HepG2 (cell line): ENCODE measurements at regions not wholly inside any gene's neighbourhood (a gene's known extent, or its start where the extent isn't known, plus 50 kb on each side); places are given as distances from the start of the nearest gene placed in this dataset.

Experiments used
- ATAC-seq: fragments of 200-7000 bp; cut with Tn5 transposase; 3 replicates; pipeline ENCODE4 v1.9.1; 2020; ENCODE audit warnings: mild to moderate bottlenecking, moderate library complexity
- BruUV-seq: library from RNA; stranded (reverse); fragments of 400-500 nt; replicated peaks from 2 replicates; lab custom pipeline; 2021; lab: Mats Ljungman, UMichigan
- CTCF ChIA-PET: fragments of 300-600 bp; formaldehyde crosslinking; extraction: SDS; loops from one replicate; lab custom pipeline; 2021; ENCODE audit warnings: low total read pairs, inconsistent platforms, low intra/inter-chr PET ratio; lab: Yijun Ruan, JAX
- POLR2A ChIA-PET: fragments of 350-600 bp; sonication (Branson Sonifier 250); formaldehyde crosslinking; loops from one replicate; lab custom pipeline; 2020; ENCODE audit warnings: antibody characterized with exemption, inconsistent platforms; lab: Yijun Ruan, JAX
- DNase-seq: peaks from one replicate; pipeline ENCODE4 v3.0.0-alpha.2; 2015; ENCODE audit warnings: low spot score
- FAIRE-seq: peaks from 3 replicates; lab custom pipeline; 2011; peaks lifted over from hg19 to GRCh38; lab: Jason Lieb, UNC
- H2AFZ ChIP-seq: one replicate; pipeline ENCODE4 v1.6.1; 2011; ENCODE audit warnings: low read length, inconsistent platforms
- H3K27ac ChIP-seq: fragments of 300-600 bp; 3 replicates; pipeline ENCODE4 v1.8.0; 2011; ENCODE audit warnings: mixed run types, mild to moderate bottlenecking, mixed read lengths, low read length, inconsistent platforms; ENCODE audit not compliant: insufficient read depth; ENCODE audit errors: extremely low read length
- H3K27me3 ChIP-seq, 2 experiments: fragments of 200-600 bp in 1 of 2; 2 replicates in 1 of 2; 3 replicates in 1 of 2; pipeline versions ENCODE4 v1.6.0 to v1.8.0; 2011; ENCODE audit warnings: low read length in 2 of 2, mild to moderate bottlenecking in 2 of 2, moderate library complexity in 2 of 2, inconsistent platforms in 1 of 2; ENCODE audit not compliant: insufficient read depth in 2 of 2, control insufficient read depth in 1 of 2
- H3K36me3 ChIP-seq, 2 experiments: fragments of 200-600 bp in 1 of 2; replicated peaks in 1 of 2; 2 replicates in 1 of 2; 3 replicates in 1 of 2; pipeline versions ENCODE4 v1.5.1 to v1.8.0; 2011; ENCODE audit warnings: low read length in 2 of 2, inconsistent platforms in 1 of 2; ENCODE audit not compliant: insufficient read depth in 2 of 2, control insufficient read depth in 1 of 2
- H3K4me1 ChIP-seq: 2 replicates; pipeline ENCODE4 v1.5.1; 2012; ENCODE audit warnings: low read length, inconsistent platforms; ENCODE audit not compliant: insufficient read depth
- H3K4me2 ChIP-seq: 2 replicates; pipeline ENCODE4 v1.6.0; 2011; ENCODE audit warnings: low read depth, low read length, inconsistent platforms
- H3K4me3 ChIP-seq, 3 experiments: fragments of 200-600 bp in 1 of 3; sonication (generic), shearing (Covaris generic) in 1 of 3; replicated peaks in 1 of 3; 2 replicates each; pipeline ENCODE4 v1.5.1; 2011 to 2016; ENCODE audit warnings: low read length in 3 of 3, inconsistent platforms in 2 of 3, low read depth in 2 of 3, mild to moderate bottlenecking in 2 of 3, control low read depth in 1 of 3, mixed read lengths in 1 of 3; ENCODE audit not compliant: insufficient read depth in 1 of 3
- H3K79me2 ChIP-seq: one replicate; pipeline ENCODE4 v1.6.1; 2011; ENCODE audit warnings: low read length, inconsistent platforms; ENCODE audit not compliant: insufficient read depth
- H3K9ac ChIP-seq: 2 replicates; pipeline ENCODE4 v1.6.0; 2011; ENCODE audit warnings: mild to moderate bottlenecking, low read depth, low read length, inconsistent platforms; ENCODE audit not compliant: insufficient read depth
- H3K9me3 ChIP-seq: 2 replicates; pipeline ENCODE4 v1.5.1; 2012; ENCODE audit warnings: mild to moderate bottlenecking, low read length
- H4K20me1 ChIP-seq: 2 replicates; pipeline ENCODE4 v1.6.0; 2011; ENCODE audit warnings: inconsistent platforms, mild to moderate bottlenecking, low read length, moderate library complexity; ENCODE audit not compliant: insufficient read depth
- FOXK2 ChIP-seq: fragments of 450-650 bp; IDR thresholded peaks from 2 replicates; pipeline ENCODE4 v1.6.1; 2016
- RNF2 ChIP-seq: fragments of 450-650 bp; conservative IDR thresholded peaks from 2 replicates; pipeline ENCODE4 v1.6.1; 2016; ENCODE audit warnings: low read depth
- SNRNP70 ChIP-seq: fragments of 200-400 bp; formaldehyde crosslinking; IDR thresholded peaks from 2 replicates; pipeline ENCODE4 v1.6.1; 2017; ENCODE audit warnings: mild to moderate bottlenecking, low read depth, low read length, moderate library complexity
- ZBTB38 ChIP-seq: sonication (generic); formaldehyde crosslinking; IDR thresholded peaks from 2 replicates; pipeline ENCODE4 v1.5.1; 2020; ENCODE audit warnings: mild to moderate bottlenecking, missing genetic modification reagents
- ZNF660 ChIP-seq: sonication (generic); formaldehyde crosslinking; IDR thresholded peaks from 2 replicates; pipeline ENCODE4 v1.5.1; 2020; ENCODE audit warnings: mild to moderate bottlenecking, low read depth, missing genetic modification reagents, borderline replicate concordance
- WGBS: methylation state at CpG from one replicate; pipeline ENCODE4 v1.1.6; 2017; ENCODE audit warnings: low lambda C conversion rate; 5-methylcytosine and 5-hydroxymethylcytosine counted together
- in situ Hi-C: cut with HindIII; loops from 2 replicates; pipeline ENCODE4 v1.10.0; 2017; ENCODE audit warnings: low pct_unique_long_range_greater_than_20kb; ENCODE audit not compliant: extremely low pct_ligation_motif_present
- intact Hi-C: fragments of 100-400 bp; cut with micrococcal nuclease; formaldehyde crosslinking; loops from one replicate; pipeline ENCODE4 v1.10.0; 2022; ENCODE audit not compliant: unreplicated experiment
- TF ChIP-seq, protein P1 (sequence below): IDR thresholded peaks from 2 replicates; pipeline ENCODE4 v1.4.0; 2020; ENCODE audit warnings: mild to moderate bottlenecking, missing genetic modification reagents

DNA sequence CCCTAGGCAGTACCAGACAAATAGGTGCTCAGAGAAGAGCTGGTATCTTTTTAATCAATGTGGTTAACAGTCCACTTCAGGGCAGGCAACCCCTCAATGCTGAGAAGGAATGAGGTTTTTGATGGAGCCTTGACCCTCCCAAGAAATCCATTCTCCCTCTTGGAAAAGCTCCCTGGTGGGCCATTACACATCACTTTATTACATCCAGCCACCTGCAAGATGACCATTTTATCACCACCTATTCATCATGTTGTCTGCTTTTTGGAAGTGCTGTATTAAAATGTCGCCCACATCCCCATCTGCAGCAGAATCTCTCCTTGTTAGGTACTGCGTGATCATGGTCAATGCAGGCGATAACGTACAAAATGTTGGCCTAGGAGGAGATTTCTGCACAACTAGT, 614.7 kb upstream of the TMEM132C start:
- 56% methylated on average over 4 of the region's 4 CpGs for WGBS
- H3K36me3 ChIP-seq, result no peaks in the 10 kb centered on the region
- no peak overlapping the region for H3K4me3 ChIP-seq
- FAIRE-seq (no peak), ATAC-seq (no peak), DNase-seq (no peak)
- intact Hi-C loops (no loop called here), in situ Hi-C loops (no loop called here)
- no peak for TF ChIP-seq FOXK2
- no peak for TF ChIP-seq ZBTB38 (CRISPR knock-in tag)
- no peak for TF ChIP-seq ZNF660 (CRISPR knock-in tag)
- TF ChIP-seq, protein P1, sequence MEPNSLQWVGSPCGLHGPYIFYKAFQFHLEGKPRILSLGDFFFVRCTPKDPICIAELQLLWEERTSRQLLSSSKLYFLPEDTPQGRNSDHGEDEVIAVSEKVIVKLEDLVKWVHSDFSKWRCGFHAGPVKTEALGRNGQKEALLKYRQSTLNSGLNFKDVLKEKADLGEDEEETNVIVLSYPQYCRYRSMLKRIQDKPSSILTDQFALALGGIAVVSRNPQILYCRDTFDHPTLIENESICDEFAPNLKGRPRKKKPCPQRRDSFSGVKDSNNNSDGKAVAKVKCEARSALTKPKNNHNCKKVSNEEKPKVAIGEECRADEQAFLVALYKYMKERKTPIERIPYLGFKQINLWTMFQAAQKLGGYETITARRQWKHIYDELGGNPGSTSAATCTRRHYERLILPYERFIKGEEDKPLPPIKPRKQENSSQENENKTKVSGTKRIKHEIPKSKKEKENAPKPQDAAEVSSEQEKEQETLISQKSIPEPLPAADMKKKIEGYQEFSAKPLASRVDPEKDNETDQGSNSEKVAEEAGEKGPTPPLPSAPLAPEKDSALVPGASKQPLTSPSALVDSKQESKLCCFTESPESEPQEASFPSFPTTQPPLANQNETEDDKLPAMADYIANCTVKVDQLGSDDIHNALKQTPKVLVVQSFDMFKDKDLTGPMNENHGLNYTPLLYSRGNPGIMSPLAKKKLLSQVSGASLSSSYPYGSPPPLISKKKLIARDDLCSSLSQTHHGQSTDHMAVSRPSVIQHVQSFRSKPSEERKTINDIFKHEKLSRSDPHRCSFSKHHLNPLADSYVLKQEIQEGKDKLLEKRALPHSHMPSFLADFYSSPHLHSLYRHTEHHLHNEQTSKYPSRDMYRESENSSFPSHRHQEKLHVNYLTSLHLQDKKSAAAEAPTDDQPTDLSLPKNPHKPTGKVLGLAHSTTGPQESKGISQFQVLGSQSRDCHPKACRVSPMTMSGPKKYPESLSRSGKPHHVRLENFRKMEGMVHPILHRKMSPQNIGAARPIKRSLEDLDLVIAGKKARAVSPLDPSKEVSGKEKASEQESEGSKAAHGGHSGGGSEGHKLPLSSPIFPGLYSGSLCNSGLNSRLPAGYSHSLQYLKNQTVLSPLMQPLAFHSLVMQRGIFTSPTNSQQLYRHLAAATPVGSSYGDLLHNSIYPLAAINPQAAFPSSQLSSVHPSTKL (CRISPR knock-in tag), result no peak
- TF ChIP-seq RNF2, result no peak
- TF ChIP-seq SNRNP70, result no peak
- H3K9me3 ChIP-seq, result no peaks in the 10 kb centered on the region; the same call in 1 of the 2 replicates
- POLR2A ChIA-PET, result no interaction called here
- BruUV-seq, result no TSS peak
- no peak overlapping the region for H3K27ac ChIP-seq
- H3K79me2 ChIP-seq, result no peaks in the 10 kb centered on the region
- H3K27me3 ChIP-seq, result no peaks in the 10 kb centered on the region
- H4K20me1 ChIP-seq, result no peaks in the 10 kb centered on the region
- no peak overlapping the region for H3K9ac ChIP-seq
- no peak overlapping the region for H2AFZ ChIP-seq
- H3K4me2 ChIP-seq, result no peak overlapping the region
- CTCF ChIA-PET, result no interaction called here
- H3K4me1 ChIP-seq, result no peaks in the 10 kb centered on the region
